ENCODE measurements at regions not wholly inside any gene's neighbourhood (a gene's known extent, or its start where the extent isn't known, plus 50 kb on each side); places are given as distances from the start of the nearest gene placed in this dataset.

DNA sequence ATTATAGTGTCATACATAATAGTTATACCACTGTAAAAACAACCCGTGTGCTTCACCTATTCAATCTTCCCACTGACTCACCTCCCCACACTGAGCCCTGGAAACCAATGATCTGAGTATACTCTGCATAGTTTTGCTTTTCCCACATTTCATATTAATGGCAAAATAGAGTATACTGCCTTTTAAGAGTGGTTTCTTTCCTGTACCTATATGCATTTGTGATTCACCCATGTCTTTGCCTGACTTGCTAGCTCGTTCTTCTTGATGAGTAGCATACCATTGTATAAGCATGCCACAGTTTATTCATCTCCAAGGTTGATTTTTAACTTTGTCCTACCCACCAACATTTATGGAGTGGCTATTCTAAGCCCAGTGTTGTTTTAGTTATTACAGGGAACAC lies 686.4 kb downstream of the PLCL1 start:
- no peaks in the 10 kb centered on the region for H3K4me1 Mint-ChIP-seq
- H3K4me3 Mint-ChIP-seq = no peak overlapping the region
- peaks cover 0 to 4% (median 0%) of the 10 kb centered on the region in 7 donors for H3K9me3 Mint-ChIP-seq
- H3K36me3 Mint-ChIP-seq = no peaks in the 10 kb centered on the region
- DNase-seq (no peak), ATAC-seq (ENCODE audit: low read depth in 2 of 2) (no peak)
- H3K27ac Mint-ChIP-seq = no peak overlapping the region
- H3K27me3 Mint-ChIP-seq = no peaks in the 10 kb centered on the region

DNA sequence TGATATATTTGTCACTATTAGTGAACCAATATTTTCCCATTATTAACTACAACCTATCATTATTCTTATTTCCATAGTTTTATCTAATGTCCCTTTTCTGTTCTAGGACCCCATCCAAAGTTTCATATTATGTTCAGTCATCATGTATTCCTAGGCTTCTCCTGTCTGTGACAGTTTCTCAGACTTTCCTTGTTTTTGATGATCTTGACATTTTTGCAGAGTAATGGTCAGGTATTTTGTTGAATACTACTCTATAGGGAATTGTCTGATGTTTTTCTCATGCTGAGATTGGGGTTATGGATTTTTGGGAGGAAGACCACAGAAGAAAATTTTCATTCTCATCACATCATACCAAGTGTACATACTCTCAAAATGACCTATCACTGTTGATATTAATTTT lies 684.6 kb downstream of the PLCL1 start:
- H3K36me3 Mint-ChIP-seq = no peaks in the 10 kb centered on the region
- H3K4me1 Mint-ChIP-seq = no peaks in the 10 kb centered on the region
- H3K27ac Mint-ChIP-seq = no peak overlapping the region
- peaks cover 0 to 4% (median 0%) of the 10 kb centered on the region in 7 donors for H3K9me3 Mint-ChIP-seq
- no peak overlapping the region for H3K4me3 Mint-ChIP-seq
- H3K27me3 Mint-ChIP-seq = no peaks in the 10 kb centered on the region
- ATAC-seq (ENCODE audit: low read depth in 2 of 2) = no peak
- DNase-seq = no peak

- ATAC-seq (ENCODE audit: low read depth in 2 of 2) (no peak), DNase-seq (no peak)
- Mint-ChIP-seq H3K4me1 (no peaks in the 10 kb centered on the region), H3K36me3 (no peaks in the 10 kb centered on the region), H3K4me3 (no peak overlapping the region), H3K27ac (no peak overlapping the region), H3K9me3 (peaks cover 0 to 5% (median 0%) of the 10 kb centered on the region in 7 donors), H3K27me3 (no peaks in the 10 kb centered on the region)
Measured at GRCh38 chr2:198483051-198483450, 678.7 kb downstream of the PLCL1 start.

GRCh38 chr2:198479065-198479464 lies 674.7 kb downstream of the PLCL1 start:
- Mint-ChIP-seq H3K27ac (no peak overlapping the region), H3K27me3 (no peaks in the 10 kb centered on the region), H3K4me3 (no peak overlapping the region), H3K9me3 (peaks cover 0 to 5% (median 0%) of the 10 kb centered on the region in 7 donors), H3K4me1 (no peaks in the 10 kb centered on the region), H3K36me3 (no peaks in the 10 kb centered on the region)
- ATAC-seq (ENCODE audit: low read depth in 2 of 2) (no peak), DNase-seq (no peak)

GRCh38 chr2:198478361-198478760 lies 674.0 kb downstream of the PLCL1 start:
- Mint-ChIP-seq H3K27ac (no peak overlapping the region), H3K4me1 (no peaks in the 10 kb centered on the region), H3K36me3 (no peaks in the 10 kb centered on the region), H3K4me3 (no peak overlapping the region), H3K27me3 (no peaks in the 10 kb centered on the region), H3K9me3 (peaks cover 0 to 5% (median 0%) of the 10 kb centered on the region in 7 donors)
- DNase-seq (no peak), ATAC-seq (ENCODE audit: low read depth in 2 of 2) (no peak)

DNA sequence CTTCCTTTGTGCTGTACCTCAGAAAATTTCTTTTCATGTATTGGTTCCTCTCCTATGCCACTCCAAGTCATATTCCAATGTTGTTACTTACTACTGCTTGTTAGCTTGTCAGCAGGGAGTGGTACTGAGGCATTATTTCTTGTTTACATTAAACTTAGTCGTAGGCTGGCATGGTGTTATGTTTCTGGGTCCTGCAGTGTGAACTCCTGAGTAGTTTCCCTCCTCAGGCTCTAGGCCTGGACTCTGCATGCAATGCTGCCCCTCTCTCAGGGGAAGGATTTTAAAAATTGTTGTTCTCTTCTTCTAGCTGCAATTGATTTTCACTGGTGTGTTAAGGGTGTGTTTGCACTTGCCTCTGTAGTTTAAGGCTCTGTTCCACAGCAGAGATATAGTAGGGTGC lies 671.6 kb downstream of the PLCL1 start:
- ATAC-seq (ENCODE audit: low read depth in 2 of 2) = no peak
- H3K9me3 Mint-ChIP-seq = peaks cover 0 to 3% (median 0%) of the 10 kb centered on the region in 7 donors

DNA sequence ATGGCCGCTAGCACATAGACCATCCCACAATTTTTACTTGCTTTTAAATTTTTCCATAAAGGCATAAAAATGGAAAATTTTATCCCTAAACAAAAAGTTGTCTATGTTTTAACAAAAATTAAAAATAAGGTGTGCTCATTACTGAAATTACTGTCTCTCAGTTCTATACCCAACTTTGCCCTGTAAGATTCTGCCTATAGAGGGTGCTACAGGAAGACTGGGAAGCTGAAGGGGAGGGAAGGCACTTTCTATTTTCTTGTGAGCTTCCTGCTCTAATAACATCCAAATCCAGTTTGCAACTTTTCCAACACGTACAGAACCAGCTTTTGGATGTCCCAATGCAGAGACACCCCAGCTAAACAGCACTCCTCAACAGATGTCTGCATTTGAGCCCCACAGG lies 666.9 kb downstream of the PLCL1 start:
- ATAC-seq (ENCODE audit: low read depth in 2 of 2) (no peak), DNase-seq (no peak)
- Mint-ChIP-seq H3K27ac (no peak overlapping the region), H3K4me1 (no peaks in the 10 kb centered on the region), H3K27me3 (no peaks in the 10 kb centered on the region), H3K4me3 (no peak overlapping the region), H3K9me3 (peaks cover 0 to 2% (median 0%) of the 10 kb centered on the region in 7 donors), H3K36me3 (no peaks in the 10 kb centered on the region)

More for the DNA sequence above, 671.6 kb downstream of the PLCL1 start:
- no peaks in the 10 kb centered on the region for H3K27me3 Mint-ChIP-seq
- no peaks in the 10 kb centered on the region for H3K36me3 Mint-ChIP-seq
- no peak overlapping the region for H3K27ac Mint-ChIP-seq
- H3K4me3 Mint-ChIP-seq = no peak overlapping the region
- H3K4me1 Mint-ChIP-seq = no peaks in the 10 kb centered on the region
- DNase-seq = no peak

GRCh38 chr2:198468136-198468535 lies 663.7 kb downstream of the PLCL1 start:
- DNase-seq (no peak), ATAC-seq (ENCODE audit: low read depth in 2 of 2) (no peak)
- Mint-ChIP-seq H3K27ac (no peak overlapping the region), H3K4me1 (no peaks in the 10 kb centered on the region), H3K36me3 (no peaks in the 10 kb centered on the region), H3K9me3 (peaks cover 0 to 3% (median 2%) of the 10 kb centered on the region in 7 donors), H3K27me3 (no peaks in the 10 kb centered on the region), H3K4me3 (no peak overlapping the region)

- H3K4me1 Mint-ChIP-seq = no peaks in the 10 kb centered on the region
- DNase-seq (no peak), ATAC-seq (ENCODE audit: low read depth in 2 of 2) (no peak)
- no peak overlapping the region for H3K27ac Mint-ChIP-seq
- no peaks in the 10 kb centered on the region for H3K27me3 Mint-ChIP-seq
- peaks cover 0 to 5% (median 2%) of the 10 kb centered on the region in 7 donors for H3K9me3 Mint-ChIP-seq
- no peak overlapping the region for H3K4me3 Mint-ChIP-seq
- H3K36me3 Mint-ChIP-seq = no peaks in the 10 kb centered on the region
Measured at GRCh38 chr2:198465970-198466369, 661.6 kb downstream of the PLCL1 start.

DNA sequence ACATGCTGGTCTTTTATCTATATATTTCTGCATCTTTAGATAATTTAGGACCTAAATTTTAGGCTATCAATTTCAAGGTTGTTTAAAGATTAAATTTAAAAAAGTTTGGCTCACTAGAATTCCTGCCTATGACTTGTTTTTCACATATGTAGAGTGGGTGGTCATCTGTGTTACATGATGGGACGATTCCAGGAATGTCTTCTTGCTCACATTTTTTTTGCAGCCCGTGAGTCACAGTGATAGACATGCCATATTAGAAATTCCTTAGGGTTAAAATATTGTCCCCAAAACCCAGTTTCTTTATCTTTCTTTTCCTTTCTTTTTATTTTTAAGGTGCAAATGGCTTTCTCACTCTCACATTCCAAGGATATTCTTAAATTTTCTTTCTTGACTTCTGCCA lies 652.0 kb downstream of the PLCL1 start:
- no peak overlapping the region for H3K27ac Mint-ChIP-seq
- peaks cover 0 to 2% (median 0%) of the 10 kb centered on the region in 7 donors for H3K9me3 Mint-ChIP-seq
- no peak for ATAC-seq (ENCODE audit: low read depth in 2 of 2)
- no peak overlapping the region for H3K4me3 Mint-ChIP-seq
- H3K27me3 Mint-ChIP-seq = no peaks in the 10 kb centered on the region
- DNase-seq = no peak
- no peaks in the 10 kb centered on the region for H3K36me3 Mint-ChIP-seq
- no peaks in the 10 kb centered on the region for H3K4me1 Mint-ChIP-seq

- no peak for DNase-seq
- Mint-ChIP-seq H3K36me3 (no peaks in the 10 kb centered on the region), H3K27me3 (no peaks in the 10 kb centered on the region), H3K4me3 (no peak overlapping the region), H3K4me1 (no peaks in the 10 kb centered on the region), H3K27ac (no peak overlapping the region), H3K9me3 (peaks cover 0 to 4% (median 0%) of the 10 kb centered on the region in 7 donors)
- ATAC-seq (ENCODE audit: low read depth in 2 of 2) = no peak
Measured at GRCh38 chr2:198453866-198454265, 649.5 kb downstream of the PLCL1 start.

- H3K9me3 Mint-ChIP-seq = peaks cover 0 to 4% (median 1%) of the 10 kb centered on the region in 7 donors
- no peak overlapping the region for H3K27ac Mint-ChIP-seq
- H3K4me3 Mint-ChIP-seq = no peak overlapping the region
- H3K4me1 Mint-ChIP-seq = no peaks in the 10 kb centered on the region
- DNase-seq = no peak
- no peaks in the 10 kb centered on the region for H3K27me3 Mint-ChIP-seq
- no peaks in the 10 kb centered on the region for H3K36me3 Mint-ChIP-seq
- no peak for ATAC-seq (ENCODE audit: low read depth in 2 of 2)
Measured at GRCh38 chr2:198452327-198452726, 647.9 kb downstream of the PLCL1 start.

DNA sequence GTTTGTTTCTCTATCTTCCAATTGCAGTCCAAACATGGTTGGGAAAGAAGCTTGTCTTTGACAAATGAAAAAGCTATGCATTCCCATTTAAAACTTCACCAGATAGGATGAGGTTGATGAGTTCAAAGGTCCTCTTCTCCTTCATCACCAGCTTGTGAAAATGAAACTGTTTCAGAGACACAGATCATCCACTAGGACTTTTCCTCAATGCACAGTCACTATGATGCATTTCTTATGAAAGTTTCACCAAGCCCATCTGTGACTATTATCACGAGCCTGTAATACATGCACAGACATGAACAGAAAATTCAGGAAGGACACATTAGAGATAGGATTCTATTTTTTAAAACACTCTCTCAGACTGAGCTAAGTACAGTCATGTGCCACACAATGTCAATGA lies 644.4 kb downstream of the PLCL1 start:
- peaks cover 0 to 4% (median 1%) of the 10 kb centered on the region in 7 donors for H3K9me3 Mint-ChIP-seq
- no peak overlapping the region for H3K4me3 Mint-ChIP-seq
- ATAC-seq (ENCODE audit: low read depth in 2 of 2) (no peak), DNase-seq (no peak)
- H3K4me1 Mint-ChIP-seq = no peaks in the 10 kb centered on the region
- peaks cover 0 to 4% (median 0%) of the 10 kb centered on the region in 3 donors for H3K27me3 Mint-ChIP-seq
- no peak overlapping the region for H3K27ac Mint-ChIP-seq
- no peaks in the 10 kb centered on the region for H3K36me3 Mint-ChIP-seq

- H3K27ac Mint-ChIP-seq = no peak overlapping the region
- H3K4me3 Mint-ChIP-seq = no peak overlapping the region
- no peak for ATAC-seq (ENCODE audit: low read depth in 2 of 2)
- no peak for DNase-seq
- H3K4me1 Mint-ChIP-seq = no peaks in the 10 kb centered on the region
- H3K36me3 Mint-ChIP-seq = no peaks in the 10 kb centered on the region
- peaks cover 0 to 4% (median 0%) of the 10 kb centered on the region in 3 donors for H3K27me3 Mint-ChIP-seq
- peaks cover 0 to 6% (median 4%) of the 10 kb centered on the region in 7 donors for H3K9me3 Mint-ChIP-seq
Measured at GRCh38 chr2:198444800-198445287, 640.5 kb downstream of the PLCL1 start.

DNA sequence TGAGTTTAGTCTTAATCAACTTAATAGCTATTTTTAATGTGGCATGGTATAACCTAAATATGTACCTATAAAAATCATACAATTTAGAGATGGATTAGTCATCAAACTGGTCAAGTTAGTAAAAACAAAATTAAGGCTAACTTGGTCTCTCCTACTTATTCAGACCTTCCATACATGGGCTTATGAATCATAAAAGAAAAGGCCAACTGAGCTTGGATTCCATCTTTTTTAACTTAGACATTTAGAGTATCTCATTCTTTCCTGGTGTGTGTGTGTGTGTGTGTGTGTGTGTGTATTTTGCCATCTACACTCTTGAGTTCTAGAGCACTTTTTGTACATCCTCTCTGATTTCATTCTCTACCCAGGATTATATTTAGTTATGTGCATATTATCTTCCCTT lies 637.5 kb downstream of the PLCL1 start:
- ATAC-seq (ENCODE audit: low read depth in 2 of 2) (no peak), DNase-seq (no peak)
- Mint-ChIP-seq H3K4me3 (no peak overlapping the region), H3K9me3 (peaks cover 0 to 6% (median 0%) of the 10 kb centered on the region in 7 donors), H3K36me3 (no peaks in the 10 kb centered on the region), H3K27ac (no peak overlapping the region), H3K27me3 (peaks cover 0 to 6% (median 0%) of the 10 kb centered on the region in 3 donors), H3K4me1 (no peaks in the 10 kb centered on the region)
